HG03097 (cell line): ENCODE measurements at regions not wholly inside any gene's neighbourhood (a gene's known extent, or its start where the extent isn't known, plus 50 kb on each side); places are given as distances from the start of the nearest gene placed in this dataset.

Source experiments
- ATAC-seq: cut with Tn5 transposase; IDR thresholded peaks from one replicate; pipeline ENCODE4 v1.9.1; 2021; ENCODE audit not compliant: unreplicated experiment, low FRiP score

DNA sequence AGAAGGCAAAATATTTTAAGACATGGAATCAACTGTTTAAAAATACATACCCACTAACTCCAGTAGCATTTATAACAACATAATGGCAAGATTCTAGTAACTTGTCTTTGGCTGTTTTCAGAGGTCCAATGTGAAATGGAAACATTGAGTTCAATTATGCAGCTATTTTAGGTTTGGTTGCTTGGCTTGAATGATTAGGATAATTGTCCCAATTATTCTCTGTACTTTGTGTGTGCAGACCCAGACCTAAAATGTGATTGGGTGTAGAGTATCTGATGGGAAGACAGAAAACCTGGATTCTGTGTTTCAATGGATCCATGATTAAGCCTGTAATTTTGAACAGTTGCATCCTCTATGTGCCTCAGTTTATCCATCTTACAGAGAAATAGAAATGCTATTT, 392.7 kb upstream of the NFE2L3 start:
- ATAC-seq = no peak

DNA sequence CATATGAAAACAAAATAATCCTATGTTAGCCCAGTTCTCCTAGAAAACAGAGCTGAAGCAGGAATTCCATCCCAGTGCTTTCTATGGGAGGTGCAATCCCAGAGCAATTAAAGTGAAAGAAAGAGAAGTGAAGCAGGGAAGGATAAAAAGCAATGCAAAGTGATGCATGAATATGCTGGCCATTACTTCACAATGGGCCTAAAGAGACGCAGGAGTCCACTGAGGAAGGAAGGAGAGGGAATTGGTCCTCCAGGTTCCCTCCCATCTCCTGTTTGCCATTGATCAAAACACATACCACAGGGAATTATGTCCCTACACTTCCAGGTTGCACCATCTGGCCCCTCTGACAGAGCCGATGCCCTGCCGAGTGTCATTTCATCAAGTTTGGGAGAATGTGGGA, 392.2 kb upstream of the NFE2L3 start:
- no peak for ATAC-seq

DNA sequence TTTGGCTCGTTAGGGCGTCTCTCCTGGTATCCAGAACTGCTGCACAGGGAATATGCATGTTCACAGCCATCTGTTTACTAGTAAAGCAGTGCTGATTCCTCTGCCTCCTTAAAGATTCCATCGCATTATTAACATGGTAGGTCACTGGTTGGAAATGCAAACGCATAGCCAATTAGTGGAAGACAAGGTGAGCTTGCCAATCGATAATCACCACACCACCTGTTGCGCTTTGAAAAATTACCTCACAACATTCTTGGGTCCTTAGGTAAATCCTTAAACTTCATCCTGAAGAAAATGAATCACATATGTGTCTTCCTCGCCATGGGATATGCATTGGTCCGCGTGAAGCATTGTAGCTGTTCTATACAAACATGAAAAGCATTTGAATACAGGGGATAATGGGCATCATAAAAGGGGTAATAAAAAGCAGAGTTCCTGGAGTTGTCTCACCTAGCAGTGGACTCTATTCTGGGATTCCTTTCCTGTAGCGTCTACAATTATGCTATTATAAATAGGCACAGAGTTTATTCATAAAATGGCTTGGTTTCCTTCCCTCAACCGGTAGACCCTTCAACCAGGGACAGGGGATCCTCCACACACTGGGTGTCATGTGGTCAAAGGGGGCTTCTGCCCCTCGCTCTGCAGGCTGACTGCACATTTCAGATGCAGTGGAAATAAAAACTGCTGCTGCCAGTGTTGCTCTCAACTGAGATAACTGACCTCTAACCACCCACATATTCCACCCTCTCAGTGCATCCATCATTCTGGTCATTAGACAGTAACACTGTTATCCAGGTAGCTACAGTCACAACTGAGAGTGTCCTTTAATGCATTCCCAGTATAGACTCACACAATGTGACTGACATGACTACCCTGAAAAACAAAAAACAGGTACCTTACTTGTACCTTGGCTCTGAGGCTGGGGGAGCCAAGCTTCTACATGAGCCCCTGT, 389.2 kb upstream of the NFE2L3 start:
- no peak for ATAC-seq

DNA sequence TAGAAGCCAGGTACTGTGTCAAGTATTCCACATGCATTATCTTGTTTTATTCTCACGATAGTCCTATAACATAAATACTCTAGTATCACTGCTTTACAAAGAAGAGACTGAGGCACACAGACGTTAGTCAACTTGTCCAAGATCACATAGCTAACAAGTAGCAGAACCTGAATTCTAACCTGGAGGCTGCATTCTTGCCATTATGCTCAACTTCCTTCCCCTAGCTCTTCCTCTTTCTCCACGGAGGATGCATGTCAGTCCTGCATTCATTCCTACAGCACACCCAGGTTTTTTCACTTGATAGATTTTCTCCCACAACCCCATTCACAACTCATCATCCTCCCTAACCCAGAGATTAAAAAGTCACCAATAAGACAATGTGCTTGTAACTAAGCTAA, 388.5 kb upstream of the NFE2L3 start:
- no peak for ATAC-seq

DNA sequence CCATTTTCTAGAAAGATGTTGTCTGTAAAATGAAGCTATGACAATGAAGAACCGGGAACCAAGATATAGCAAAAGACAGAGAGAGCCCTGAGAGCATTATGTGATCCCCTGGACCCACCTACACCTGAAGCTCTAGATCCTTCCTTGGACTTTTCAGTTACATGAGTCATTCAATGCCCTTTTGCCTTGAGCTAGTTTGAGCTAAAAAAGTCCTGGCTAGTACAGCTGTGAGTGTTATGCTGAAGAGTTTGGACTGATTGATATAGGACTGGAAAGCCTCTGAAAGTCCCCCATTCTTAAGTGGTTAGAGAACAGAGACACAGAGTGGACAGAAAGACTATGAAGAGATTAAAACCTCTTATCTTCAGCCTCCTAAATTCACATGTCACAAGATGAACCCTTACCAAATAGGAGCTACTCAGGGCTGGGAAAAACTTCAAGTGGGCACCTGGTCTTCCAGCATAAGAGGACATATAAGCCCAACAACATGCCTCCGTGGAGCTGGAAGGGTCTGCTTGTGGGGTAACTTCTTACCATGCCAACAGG, 386.8 kb upstream of the NFE2L3 start:
- ATAC-seq = no peak

DNA sequence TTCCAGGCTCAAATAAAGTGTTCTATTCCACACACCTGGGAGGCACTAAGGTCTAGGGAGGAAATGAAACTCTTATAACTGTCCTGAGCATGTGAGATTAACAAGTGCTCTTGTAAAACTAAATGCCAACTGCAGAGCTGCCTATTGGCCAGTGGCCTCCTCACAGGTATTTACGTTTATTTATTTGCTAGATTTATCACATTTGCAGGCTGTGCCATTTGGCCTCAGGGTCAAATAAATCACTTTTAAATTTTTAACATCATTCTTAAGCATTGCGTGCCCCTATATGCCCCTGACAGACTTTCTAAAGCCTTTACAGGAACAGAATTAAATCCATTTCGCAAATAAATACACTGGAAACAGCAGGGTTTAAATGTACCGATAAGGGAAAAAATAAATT, 381.8 kb upstream of the NFE2L3 start:
- ATAC-seq = no peak

DNA sequence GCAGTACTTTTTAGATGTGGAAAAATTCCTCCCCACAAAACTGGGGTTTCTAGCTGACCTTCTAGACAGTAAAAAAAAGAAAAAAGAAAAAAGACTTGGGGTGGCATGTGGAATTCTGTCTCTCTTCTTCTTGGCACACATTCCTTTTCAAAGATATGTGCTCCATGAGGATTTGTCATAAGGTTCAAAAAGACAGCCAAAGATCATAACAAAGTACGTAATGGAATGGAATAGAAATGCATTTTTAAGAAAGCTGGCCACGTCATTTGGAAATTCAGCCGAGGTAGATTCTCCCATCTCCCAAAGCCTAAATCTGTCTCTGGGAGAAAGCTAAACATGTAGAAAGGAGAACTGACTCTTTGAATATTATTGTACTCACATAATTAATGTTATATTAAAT, 381.3 kb upstream of the NFE2L3 start:
- ATAC-seq = no peak

DNA sequence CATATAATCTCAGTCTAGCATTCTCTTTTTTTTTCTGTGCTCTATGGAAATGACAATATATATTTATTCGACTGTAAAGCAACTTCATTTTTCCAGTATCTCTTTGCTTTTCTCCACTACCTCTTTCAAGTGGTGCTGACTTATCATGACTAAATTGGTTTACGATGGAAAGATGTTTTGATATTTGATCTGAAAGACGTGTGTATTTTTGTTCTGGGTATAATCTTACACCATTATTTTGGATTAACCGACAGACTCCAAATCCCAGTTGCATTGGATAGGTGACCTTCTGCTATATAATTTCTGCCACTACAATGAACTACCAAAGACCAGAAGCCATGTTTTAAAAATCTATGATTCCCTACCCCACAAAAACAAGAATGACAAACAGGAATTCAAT, 380.5 kb upstream of the NFE2L3 start:
- no peak for ATAC-seq

DNA sequence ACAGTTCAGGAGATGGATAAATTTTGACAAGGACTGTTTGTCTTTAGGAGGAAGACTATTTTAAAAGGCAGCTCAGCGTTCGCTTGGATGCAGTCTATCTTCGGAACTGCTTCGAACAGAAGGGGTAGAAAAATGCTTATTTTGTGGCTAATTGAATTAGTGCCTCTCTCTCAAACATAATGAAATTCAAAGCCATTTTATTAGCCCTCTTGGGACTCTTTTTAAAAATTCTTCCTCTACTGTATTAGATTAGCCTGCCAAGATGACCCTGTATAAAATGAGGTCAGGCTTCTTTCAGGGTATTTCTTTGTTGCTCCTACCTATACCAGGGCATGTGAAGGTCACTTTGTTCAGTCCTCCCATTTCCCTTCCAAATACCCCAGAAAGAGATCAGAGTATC, 379.2 kb upstream of the NFE2L3 start:
- no peak for ATAC-seq

DNA sequence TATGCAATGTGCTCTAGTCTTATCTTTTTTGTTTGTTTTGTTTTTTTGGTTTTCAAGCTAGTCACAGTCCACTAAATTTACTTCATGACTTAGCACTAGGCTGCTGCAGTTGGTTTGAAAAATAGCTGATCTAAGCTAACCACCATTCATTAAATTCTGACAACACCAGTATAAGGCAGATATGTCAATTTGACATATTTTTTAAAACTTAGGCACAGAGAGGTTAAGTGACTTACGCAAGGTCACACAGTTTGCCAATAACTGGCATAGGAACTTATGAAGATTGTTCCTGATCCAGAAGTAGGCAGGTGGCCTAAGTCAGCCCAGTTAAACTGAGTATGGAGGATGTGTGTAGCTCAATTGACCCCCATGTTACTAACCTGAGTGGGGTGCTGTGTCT, 377.3 kb upstream of the NFE2L3 start:
- ATAC-seq = no peak

DNA sequence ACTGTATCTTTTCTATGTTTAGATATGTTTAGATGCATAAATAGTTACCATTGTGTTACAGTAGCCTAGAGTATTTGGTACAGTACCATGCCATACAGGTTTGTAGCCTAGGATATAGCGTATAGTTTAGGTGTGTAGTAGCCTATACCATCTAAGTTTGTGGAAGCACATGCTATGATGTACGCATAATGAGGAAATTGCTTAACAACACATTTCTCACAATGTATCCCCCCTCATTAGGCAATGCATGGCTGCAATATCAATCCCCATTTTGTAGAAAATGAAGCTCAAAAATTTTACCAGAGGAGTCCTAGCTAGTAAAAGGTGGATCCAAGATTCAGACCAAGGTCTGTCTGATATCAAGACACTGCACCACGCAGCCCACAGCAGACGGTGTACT, 376.4 kb upstream of the NFE2L3 start:
- ATAC-seq = no peak

DNA sequence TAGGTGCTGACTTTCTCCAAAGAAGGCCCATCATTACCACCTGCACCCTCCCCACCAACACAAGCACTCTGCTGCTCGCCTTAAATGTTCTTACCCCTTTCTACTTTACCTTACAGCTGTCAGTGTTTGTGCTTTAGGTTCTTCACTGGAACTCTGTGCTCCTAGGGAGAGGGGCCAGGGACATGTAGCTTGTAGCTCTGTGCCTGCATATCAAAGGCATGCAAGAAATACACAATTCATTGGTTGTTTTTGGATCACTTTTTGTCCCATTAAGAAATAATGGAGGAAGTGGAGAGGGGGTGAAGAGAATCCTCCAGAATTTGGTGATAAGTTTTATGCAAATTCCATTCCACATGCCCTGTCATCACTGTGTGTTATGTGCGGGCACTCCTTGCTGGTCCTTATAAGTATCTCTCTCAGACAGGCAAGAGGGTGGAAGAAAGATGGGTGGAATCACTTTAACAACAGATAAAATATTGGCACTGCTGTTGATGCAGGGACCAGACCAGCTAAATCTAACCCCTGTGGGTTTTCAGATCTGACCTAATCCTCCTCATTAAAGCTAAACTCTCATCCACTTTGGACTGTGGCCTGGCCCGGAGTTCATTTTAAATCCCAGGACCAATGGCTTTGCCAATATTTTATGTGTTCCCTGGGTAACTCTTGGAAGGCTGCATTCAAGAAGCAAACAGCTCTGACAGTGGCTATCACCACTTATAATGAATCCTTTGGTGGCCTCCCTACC, 375.8 kb upstream of the NFE2L3 start:
- ATAC-seq = no peak

DNA sequence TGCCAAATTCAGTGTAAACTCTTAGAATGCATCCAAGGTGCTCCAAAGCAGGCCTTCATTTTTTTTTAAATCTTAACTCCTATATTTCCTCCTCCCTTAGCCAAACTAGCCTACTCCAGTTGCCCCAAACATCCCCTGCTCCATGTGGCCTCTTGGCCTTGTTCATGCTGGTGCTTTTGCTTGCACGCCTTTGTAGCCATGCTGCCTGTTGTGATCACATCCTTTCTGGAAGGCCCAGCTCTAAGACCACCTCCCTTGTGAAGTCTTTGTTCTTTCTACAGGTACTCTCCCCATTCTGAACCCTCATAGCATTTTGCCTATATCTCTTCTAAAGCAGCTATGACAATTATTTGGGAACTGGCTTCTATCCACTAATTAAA, 375.3 kb upstream of the NFE2L3 start:
- no peak for ATAC-seq

DNA sequence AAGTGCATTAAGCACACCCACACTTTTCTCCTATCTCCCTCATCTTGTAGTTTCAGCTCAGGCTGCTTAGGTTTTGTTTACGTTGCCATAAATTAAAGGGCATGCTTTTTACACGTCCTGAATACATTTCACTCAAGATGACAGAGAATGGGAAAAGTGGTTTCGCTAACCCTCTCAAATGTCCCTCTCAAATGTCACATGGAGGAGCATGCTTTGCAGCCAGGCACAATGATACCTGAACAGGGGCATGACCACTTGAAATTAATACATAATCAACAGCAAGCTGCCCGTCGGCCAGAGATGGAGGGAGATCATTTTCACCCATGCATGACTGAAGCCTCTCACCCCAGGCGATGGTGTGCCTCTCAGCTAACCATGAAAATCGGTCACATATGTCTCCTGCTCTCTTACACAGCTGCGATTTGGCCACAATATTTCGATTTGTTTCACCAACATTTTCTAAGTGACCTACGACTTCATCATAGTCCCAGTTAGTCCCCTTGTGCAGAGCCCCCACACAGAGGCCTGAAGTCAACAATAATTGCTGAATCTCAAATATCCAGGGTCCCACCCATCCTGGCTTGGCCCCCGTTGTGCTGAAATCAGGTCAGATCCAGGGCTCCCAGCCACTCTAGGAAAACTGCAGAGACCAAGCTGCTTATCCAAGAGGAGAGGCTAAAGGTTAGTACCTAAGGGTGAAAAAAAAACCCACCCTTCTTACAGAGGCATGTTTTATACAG, 373.9 kb upstream of the NFE2L3 start:
- no peak for ATAC-seq

DNA sequence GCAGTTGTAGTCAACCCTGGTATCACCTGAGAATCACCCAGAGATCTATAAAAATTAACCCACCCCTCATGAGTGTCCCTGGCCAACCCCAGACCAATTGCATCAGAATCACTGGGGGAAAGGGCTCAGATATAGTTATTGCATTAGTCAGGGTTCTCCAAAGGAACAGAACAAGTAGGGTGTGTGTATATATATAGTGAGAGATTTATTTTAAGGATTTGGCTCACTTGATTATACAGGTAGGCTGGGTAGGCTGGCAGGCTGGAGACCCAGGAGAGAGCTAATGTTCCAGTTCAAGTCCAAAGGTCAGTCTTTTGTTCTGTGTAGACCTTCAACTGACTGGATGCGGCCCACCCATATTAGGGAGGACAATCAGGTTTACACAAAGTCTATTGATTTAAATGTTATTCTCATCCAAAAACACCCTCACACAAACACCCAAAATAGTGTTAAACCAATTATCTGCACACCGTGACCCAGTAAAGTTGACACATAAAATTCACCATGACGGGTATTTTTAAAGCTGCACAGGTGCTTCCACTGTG, 372.9 kb upstream of the NFE2L3 start:
- ATAC-seq = no peak

DNA sequence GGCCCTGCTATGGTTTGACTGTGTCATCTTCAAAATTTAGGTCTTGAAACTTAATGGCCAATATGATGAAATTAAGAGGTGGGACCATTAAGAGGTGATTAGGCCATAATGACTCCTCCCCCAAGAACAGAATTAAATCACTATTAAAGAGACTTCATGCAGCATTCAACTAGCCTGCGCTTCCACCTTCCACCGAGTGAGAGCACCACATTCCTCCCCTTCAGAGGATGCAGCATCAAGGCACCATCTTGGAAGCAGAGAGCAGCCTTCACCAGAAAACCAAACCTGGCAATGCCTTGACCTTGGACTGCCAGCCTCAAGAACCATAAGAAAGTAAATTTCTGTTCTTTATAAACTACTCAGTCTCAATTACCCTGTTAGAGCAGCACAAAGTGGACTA, 371.1 kb upstream of the NFE2L3 start:
- no peak for ATAC-seq

DNA sequence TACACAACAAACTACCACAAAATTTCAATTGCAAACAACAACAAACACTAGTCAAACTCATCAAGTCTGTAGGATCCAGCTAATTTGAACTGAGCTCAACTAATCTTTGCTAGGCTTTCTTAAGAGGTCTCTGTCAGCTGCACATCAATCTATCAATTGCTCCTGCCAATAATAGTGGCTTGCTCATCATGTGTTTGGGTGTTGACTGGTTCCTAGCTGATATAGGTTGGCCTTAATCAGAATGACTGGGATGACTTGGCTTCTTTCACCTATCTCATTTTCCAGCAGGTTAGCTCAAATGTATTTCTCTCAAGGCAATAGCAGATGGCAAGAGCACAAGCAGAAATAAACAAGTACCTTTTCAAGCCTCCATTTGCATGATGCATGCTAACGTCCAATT, 370.3 kb upstream of the NFE2L3 start:
- no peak for ATAC-seq

DNA sequence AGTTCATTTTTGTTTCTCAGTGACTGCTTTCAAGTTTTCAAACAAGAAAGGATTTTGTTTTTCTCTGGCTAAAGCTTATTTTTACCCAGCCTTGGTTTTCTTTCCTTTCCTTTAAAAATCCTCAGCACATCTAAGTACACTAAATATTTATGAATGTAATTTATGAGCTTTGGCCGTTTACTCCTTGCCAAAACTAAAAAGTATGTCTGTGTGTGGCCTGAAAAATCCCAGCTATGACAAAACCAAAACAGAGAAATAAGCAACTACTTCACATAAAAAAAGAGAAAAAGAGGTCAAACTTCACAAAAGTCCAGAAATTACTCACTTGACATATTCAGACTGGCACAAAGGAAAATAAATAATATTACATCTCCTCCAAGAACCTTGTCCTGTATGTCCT, 365.1 kb upstream of the NFE2L3 start:
- ATAC-seq = no peak

DNA sequence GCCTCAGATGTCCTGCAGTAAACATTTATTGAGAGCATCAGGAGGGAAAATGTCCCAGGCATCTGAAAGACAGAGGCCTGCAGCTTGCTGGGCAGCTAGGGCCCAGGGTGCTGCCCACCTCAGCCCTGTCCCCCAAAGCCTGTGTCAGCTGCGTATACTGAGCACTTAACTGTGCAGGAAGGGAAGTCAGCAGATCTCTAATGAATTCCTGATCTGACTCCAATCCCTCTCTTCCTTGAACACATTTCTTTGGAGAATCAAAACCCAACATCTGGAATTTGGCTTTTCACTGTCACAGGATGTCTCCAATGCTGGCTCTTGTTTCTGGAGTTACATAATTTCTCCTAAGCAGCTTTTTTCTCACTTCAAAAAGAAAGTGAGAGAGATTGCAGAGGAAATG, 364.7 kb upstream of the NFE2L3 start:
- ATAC-seq = no peak

DNA sequence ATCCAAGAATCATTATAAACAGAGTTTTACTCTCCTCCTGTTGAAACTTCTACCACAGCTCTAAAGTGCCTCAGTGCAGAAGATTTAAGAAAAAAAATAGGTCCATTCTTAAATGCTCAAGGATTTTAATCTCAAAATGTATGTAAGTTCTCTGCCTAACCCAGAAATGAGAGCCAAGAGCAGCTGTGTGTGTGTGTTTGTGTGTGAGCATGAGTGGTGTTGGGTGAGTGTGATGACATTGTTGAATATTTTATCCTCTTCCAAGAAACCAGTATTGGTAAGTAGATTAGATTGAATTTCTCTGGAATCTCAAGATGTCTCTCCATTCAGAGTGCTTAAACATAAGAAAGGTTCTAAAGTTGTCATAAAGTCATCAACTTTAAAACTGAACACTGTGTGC, 363.6 kb upstream of the NFE2L3 start:
- ATAC-seq = no peak
